ENCODE measurements at regions not wholly inside any gene's neighbourhood (a gene's known extent, or its start where the extent isn't known, plus 50 kb on each side); places are given as distances from the start of the nearest gene placed in this dataset.
A peak's percentile ranks its signal among the peaks of the same experiment; 100 is the strongest.
"Not testable (repeated sequence)": the region's sequence is repeated elsewhere in the genome, so short reads cannot be mapped to it uniquely, and the experiment has no call there.

- no peak for DNase-seq (ENCODE audit: low read depth in 3 of 3, low spot score in 2 of 3)
Observed at GRCh38 chr20:1845163-1845523, 50.1 kb upstream of the SIRPA start.

DNA sequence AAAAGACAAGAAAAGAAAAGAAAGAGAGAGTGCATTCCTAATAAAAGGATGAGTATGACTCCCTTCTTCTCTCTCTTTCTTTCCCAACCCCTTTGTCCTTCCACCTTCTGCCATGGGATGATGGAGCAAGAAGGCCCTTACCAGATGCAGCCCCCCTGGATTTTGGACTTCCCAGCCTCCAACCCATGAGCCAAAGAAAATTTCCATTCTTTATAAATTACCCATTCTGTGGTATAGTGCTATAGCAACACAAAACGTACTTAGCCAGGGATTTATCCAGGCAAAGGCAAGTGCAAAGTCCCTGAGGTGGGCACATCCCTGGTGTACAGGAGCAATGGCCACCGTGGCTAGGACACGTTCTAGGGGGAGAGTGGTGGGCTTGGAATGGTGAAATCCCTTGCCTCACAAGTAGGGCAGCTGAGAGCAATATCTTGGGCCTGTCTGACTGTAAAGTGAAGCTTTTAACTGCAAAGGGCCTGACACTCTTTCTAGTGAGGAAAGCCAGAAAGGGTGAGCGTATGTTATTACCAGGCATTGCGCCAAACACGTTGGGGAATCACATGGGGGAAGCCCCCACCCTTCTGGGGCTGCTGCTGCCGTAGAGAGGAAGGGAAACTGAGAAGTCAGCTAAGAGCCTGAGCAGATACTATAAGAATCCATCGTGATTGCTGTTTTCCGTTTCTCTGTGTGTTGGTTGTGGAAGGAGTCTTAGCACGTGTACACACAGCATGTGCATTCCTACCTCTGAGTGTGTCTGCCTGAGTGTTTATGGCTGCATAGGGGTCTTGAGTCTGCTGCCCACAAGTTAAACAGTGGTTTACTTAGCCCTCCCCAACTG lies 50.7 kb upstream of the SIRPA start:
- no peak for DNase-seq (ENCODE audit: low read depth in 3 of 3, low spot score in 2 of 3)

DNA sequence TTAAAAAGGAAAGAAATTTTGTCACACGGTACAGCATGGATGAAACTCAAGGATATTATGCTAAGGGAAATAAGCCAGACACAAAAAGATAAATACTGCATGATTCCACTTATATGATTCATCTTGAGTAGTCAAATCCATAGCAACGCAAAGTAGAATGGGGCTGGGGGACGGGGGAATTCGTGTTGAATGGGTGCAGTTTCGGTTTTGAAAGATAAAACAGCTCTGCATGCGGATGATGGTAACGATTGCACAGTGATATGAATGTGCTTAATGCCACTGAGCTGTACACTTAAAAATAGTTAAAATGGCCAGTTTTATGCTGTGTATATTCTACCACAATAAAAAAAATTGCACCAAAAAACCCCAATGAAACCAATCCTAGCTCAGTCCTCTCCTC lies 52.9 kb upstream of the SIRPA start:
- DNase-seq (ENCODE audit: low read depth in 3 of 3, low spot score in 2 of 3), result no peak

DNA sequence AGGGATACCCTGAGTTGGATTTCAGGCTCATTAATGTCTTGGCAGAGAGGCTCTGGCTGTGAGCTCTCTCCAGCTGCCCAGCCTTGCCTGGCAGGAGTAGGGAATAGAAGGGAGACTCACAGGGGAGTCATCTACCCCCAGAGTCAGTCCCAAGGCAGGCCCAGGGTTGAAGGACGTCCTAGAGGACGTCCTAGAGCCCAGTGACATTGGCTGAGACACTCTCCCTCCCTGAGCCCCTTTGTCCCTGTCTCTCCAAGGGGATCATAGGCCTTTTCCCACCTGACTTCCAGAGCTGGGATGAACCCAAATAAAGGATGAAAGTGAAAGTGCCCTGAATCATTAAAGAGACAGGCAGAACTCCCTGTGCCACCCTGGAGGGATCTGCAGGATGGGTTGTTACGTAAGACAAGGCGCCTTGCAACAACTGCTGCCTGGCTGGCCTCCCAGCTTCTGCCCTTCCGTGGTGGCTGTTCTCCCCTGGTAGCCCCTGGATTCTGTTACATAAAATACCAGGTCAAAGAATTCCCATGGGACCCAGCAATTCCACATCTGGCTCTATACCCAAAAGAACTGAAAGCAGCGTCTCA lies 53.6 kb upstream of the SIRPA start:
- no peak for DNase-seq (ENCODE audit: low read depth in 3 of 3, low spot score in 2 of 3)

DNA sequence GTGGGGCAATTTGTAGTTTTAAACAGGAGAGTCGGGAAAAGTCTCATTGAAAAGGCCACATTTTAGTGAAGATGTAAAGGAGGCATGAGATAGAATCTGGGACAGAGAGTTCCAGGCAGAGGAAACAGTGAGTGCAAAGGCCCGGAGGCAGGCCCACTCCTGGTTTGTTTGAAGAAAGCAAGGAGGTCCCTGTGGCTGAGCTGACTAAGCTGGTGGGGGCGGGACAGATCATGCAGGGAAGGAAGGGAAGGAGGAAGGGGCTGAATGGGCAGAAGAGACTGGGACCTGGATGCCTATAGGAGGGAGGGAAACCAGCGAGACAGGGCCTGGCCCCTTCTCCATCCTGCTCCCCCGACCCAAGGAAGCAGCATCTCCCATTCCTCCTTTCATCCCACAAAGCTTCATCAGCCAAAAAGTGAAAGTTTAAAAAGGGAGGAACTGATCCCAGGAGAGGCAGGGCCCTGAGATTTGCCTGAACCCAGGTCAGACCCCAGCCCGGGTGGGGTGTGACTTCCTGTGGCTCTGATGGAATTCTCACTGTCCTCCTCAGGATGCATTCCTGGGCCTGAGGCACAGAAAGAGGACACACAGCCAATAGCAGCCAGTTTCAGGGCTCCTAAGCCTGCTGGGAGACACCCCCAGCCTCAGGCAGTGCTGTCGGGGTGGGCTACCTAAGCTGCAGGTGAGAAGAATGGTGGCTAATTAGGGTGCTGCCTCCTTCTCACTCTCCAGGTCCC lies 54.2 kb upstream of the SIRPA start:
- no peak for DNase-seq (ENCODE audit: low read depth in 3 of 3, low spot score in 2 of 3)

- not testable (repeated sequence) for DNase-seq (ENCODE audit: low read depth in 3 of 3, low spot score in 2 of 3)
Observed at GRCh38 chr20:1839376-1840317, 55.6 kb upstream of the SIRPA start.

- DNase-seq (ENCODE audit: low read depth in 3 of 3, low spot score in 2 of 3), result peak in 1 of 3 donors; percentile 68
Observed at GRCh38 chr20:1838556-1839279, 56.5 kb upstream of the SIRPA start.

GRCh38 chr20:1835186-1836035 lies 59.8 kb upstream of the SIRPA start:
- DNase-seq (ENCODE audit: low read depth in 3 of 3, low spot score in 2 of 3), result no peak

DNA sequence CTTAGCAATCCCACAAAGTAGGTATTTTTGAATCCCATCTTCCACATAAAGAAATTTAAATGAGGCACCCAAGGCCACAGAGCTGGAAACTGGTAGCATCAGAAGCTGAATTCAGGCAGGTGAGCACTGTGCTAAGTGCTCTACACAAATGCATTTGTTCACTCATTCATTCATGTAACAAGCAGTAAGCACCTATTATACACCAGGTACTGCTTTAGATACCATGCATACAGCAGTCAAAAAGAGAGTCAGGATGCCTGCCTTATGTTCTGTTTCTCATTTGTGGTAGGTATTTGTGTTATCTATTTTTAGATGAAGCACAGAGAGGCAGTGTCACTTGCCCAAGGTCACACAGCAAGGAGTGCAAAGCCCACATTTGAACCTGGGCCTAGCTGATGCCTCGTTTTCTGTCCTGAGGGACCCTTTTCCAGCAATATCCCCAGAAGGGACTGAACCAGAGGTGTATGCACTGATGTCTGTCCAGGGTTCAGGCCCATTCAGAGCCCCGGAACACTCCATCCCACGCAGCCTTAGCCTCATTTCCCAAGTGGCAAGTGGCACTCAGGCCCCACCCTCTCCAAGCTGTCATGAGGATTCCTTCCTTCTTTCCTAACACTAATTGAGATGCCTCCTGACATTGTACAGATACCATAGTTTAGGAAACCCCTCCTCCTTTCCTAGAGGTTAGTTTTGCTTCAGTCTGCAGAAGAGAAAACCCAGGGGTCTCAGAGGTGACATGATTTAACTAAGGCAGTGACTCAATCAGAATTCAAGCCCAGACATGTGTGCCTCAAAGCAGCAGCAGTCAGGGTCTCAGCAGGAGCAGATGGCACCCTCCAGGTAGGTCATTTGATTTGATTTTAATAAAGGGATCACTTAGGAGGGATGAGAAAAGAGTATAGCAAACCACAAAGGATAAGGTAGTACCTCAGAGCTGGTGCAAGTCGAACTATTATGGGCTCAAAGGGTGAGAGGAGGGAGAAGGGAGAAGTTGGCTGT lies 61.2 kb upstream of the SIRPA start:
- no peak for DNase-seq (ENCODE audit: low read depth in 3 of 3, low spot score in 2 of 3)

DNA sequence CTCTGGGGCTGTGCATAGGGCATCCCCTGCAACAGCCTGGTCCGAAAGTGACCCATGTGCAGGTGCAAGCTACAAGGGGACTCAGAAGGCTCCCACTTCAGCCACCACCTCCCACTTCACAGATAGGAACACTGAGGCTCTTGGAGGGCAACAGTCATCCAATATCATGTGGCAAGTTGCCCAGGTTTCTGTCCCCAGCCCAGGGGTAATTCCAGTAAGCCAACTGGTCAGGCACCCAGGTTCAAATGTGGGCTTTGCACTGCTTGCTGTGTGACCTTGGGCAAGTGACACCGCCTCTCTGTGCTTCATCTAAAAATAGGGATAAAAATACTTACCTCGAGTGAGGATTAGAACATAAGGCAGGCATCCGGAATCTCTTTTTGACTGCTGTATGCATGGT lies 62.0 kb upstream of the SIRPA start:
- DNase-seq (ENCODE audit: low read depth in 3 of 3, low spot score in 2 of 3), result no peak

- DNase-seq (ENCODE audit: low read depth in 3 of 3, low spot score in 2 of 3), result no peak
Observed at GRCh38 chr20:1832634-1833033, 62.6 kb upstream of the SIRPA start.

DNA sequence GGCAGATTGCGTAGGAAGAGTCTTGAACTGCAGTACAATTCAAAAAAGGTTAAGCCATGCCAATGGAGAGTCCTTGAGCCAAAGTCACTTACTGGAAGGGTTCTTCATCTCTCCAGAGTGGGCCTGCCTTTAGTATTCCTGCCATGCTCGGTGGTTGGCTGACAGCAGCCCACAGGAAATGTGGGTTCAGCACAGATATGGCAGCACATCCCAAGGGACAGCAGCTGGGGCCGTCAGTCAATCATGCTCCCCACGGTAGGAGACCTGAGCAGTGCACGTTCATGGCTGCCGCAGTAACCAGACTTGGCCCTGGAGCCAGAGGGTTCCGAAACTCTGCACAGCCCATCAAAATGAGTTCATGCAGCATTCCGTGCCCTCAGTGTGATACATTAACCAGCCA lies 63.6 kb upstream of the SIRPA start:
- no peak for DNase-seq (ENCODE audit: low read depth in 3 of 3, low spot score in 2 of 3)

DNA sequence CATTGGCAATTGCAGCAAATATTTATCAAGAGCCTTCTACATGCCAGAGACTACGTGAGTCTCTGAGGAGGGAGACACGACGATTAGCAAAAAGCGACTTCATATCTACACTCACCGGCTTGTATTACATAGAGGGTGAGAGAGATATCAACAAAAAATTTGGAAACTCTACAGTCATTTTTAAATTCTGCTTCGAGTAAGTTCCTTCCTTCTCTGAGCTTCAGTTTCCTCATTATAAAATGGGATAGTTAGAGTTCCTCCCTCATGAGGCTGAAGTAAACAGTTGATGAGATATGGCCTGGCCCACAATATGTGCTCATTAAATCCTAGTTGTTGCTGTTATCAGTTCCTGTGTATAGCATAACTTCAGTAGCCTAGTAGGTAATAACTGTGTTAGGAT lies 64.1 kb upstream of the SIRPA start:
- no peak for DNase-seq (ENCODE audit: low read depth in 3 of 3, low spot score in 2 of 3)

- no peak for DNase-seq (ENCODE audit: low read depth in 3 of 3, low spot score in 2 of 3)
Observed at GRCh38 chr20:1830240-1830639, 65.0 kb upstream of the SIRPA start.

- no peak for DNase-seq (ENCODE audit: low read depth in 3 of 3, low spot score in 2 of 3)
Observed at GRCh38 chr20:1829531-1829930, 65.7 kb upstream of the SIRPA start.

DNA sequence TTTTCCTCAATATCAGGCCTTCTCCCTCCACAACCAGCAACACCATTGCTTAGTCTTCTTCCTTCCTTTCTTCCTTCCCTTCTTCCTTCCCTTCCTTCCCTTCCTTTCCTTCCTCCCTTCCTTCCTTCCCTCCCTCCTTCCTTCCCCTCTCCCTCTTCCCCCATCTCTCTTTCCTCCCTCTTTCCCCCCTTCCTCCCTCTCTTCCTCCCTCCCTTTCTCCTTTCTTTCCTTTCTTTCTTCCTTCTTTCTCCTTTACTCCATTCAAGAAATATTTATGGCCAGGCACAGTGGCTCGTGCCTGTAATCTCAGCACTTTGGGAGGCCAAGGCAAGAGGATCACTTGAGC lies 66.4 kb upstream of the SIRPA start:
- no peak for DNase-seq (ENCODE audit: low read depth in 3 of 3, low spot score in 2 of 3)

DNA sequence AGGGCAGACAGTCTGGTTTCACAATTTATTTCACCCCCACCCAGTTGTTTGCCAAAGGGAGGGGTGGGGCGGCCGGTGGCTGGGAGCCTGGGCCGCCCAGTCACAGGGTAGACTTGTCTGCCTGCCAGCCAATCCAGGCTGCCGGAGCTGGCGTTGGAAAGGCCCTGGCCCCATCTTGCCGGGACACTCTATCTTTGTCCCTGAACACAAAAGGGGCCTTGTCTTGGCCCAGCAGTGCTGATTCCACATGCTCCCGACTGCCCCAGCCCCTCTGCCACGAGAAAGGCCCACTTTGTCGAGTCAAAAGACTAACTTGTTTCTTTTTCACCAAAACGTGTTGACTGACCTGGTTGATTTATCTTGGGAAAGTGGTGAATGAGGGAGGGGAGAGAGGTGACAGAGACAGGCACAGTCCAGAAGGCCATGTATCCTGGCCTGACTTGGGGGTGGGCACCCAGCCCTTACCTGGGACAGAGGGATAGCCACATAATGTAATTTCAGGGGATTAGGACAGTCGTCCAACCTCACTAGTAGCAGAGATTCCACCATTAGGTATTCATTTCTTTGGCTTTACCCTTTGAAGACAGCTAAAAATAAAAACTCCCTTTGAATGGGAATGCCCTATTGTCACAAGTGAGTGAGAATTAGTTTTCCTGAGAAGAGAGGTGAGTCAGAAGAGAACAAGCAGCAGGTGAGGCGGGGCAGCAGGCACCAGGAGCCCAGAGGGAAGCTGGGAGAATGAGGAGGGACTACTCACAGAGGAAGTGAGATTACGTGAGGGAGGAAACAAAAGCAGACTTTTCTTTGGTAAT lies 67.0 kb upstream of the SIRPA start:
- no peak for DNase-seq (ENCODE audit: low read depth in 3 of 3, low spot score in 2 of 3)

Measured in right renal cortex interstitium (tissue), 3 donors.